Activated CD4-positive, alpha-beta T cell treated with anti-CD3 and anti-CD28 coated beads, Interleukin-2, amount 50 U/mL, for 24 hours (primary cell): ENCODE measurements at regions not wholly inside any gene's neighbourhood (a gene's known extent, or its start where the extent isn't known, plus 50 kb on each side); places are given as distances from the start of the nearest gene placed in this dataset.

Experiments
- DNase-seq, 2 donors: peaks; one replicate each; pipeline ENCODE4 v3.0.0-alpha.2; 2020; ENCODE audit warnings: low read depth in 1 of 2, low spot score in 1 of 2

DNA sequence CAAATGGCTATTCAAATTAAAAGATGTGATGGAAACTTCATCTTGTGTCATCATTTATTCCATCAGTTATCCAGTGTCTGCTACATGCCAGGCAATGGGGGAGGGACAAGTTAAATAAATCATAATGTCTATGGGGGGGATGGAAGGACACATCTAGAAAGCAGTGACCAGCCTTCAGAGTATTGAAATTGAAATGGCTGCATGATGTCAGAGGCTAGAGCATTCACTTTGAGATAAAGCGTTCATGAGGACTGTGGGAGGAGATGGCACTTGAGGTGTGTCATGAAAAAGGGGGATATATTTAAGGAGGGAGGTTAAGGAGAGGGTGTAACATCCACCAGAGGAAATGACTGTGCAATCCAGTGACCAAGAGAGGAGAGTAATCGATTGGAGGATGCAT is 50.6 kb downstream of the SLIT2 start:
- no peak for DNase-seq

DNA sequence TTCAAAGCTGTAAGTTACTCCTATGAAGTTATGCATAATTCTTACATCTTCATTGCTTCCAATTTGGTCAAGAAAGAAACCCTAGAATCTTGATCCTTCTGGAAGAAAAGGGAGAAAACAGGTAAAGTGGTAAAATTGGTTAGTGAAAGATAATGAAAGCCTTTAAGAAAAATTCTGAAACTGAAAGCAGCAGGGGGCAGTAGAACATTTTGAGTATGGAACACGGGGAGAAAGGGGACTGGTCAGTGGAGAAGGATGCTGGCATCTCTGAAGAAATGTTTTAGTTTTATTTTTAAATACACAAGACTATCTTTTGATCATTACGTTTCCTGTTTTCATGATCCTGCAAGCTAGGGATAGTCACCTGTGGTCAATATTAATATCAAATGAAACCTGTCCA is 54.3 kb downstream of the SLIT2 start:
- no peak for DNase-seq

DNA sequence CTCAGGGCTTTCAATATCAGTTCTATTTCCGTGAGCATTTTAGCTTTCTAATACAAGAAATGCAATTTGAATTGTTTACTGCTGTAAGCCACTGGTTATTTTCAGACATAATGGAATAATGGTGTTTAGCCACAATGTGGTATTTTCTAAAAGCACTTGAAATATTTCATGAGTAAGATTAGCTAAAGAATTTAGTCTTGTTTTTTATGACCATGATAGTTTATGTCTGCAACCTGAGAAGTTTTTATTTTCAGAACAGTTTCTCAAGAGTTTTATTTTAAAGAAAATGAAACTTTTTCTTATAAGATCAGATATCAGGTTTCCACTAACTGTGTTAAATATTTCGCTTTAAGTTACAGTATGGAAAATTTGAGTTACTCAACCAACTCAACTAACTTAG is 60.2 kb downstream of the SLIT2 start:
- no peak for DNase-seq

DNA sequence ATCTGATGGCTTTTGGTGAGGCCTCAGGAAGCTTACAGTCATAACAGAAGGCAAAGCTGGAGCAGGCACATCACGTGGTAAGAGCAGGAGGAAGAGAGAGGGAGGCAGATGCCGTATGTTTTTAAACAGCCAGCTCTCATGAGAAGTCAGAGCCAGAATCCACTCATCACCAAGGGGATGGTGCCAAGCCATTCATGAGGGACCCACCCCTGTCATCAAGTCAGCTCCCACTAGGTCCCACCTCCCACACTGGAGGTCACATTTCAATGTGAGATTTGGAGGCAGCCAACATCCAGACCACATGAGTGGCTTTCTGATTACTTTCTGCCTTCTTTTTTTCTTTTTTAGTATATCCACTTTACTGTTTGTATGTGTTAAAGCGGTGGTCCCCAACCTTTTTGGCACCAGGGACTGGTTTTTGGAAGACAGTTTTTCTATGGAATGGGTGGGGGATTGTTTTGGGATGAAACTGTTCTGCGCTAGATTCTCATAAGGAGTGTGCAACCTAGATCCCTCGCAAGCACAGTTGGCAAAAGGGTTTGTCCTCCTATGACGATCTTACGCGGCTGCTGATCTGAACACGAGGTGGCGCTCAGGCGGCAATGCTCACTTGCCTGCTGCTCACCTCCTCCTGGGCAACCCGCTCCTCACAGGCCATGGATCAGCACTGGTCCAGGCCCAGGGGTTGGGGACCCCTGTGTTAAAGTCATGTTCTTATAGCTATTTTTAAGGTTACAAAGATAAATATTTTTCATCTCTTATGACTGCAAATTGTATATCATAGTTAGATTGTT is 61.7 kb downstream of the SLIT2 start:
- DNase-seq: no peak

DNA sequence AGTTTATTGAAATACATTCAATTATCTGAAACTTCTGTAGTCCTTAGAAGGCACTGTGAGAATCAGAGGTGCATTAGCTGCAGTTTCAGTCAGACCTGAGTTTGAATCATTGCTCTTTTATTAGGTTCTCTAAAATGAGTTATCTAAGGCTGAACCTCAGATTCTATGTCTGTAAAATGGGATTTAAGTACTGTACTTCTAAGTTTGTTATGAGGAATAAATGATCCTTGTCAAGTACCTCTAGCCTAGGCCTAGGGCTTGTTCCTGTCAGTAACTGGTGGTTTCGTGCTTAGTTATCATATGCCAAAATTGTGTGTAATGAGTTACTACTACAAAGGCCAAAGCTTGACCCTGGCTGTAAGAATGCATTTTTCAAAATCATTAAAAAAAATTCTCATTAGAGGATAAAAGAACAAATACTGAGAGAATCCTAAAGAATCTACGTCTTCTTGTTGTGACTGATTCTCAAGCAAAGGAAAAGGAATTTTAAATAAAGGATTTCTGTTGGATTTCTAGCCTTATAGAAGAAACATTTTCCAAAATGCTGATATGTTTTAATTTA is 65.8 kb downstream of the SLIT2 start:
- no peak for DNase-seq

DNA sequence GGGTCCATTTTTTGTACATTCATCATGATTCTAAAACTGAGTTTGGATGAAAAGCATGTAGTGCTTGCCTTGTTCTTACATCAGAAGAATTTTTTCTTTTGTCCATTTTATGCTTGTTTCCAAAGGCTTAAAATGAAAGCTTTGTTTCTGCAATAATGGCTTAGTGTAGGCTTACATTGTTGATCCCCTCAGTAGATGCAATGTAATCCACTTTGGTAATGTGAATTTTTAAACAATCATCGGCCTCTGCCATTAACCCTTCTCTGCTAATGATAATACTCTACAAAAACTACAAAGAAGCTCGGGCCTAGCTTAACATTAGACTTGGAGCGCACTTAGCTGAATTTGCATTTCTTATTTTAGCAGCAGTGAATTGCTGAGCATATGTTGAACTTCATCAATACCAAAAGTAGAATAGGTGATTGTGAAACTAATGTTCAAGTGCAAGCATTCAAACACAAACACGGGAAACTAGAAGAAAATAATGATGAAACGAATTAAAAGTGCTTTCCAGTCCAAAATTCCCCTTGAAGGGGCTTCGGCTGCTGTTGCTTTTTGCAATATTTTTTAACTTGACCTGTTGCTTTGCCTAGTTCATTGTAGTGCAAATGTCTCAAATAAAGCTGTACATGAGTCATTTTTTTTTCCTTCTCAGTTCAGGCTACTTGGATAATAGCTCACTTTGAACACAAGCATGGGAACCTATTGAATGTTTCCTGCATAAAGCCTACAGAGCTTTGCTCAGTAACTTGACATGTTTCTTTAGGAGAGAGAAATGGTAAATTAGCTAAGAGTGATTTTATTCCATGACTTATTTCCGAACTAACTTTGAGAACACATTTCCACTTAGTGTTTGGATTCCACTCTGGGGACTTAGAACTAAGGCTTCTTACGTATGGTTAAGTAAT is 66.5 kb downstream of the SLIT2 start:
- no peak for DNase-seq

DNA sequence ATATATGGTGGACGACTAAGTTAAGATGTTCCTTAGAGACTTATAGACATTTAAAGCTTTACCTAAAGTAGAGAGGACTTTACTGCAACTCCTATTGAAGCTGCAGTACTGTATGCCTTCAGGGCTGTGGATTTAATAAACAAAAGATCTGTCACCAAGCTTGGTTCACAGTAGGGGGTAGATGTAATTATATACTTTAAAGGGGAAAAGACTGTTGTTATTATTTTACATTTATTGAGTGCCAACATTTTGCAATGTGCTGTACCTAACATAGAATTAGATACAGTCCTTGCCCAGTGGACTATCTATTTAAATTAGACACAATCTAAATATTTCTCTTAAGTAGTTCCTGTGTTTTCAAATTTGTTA is 67.2 kb downstream of the SLIT2 start:
- DNase-seq: no peak

DNA sequence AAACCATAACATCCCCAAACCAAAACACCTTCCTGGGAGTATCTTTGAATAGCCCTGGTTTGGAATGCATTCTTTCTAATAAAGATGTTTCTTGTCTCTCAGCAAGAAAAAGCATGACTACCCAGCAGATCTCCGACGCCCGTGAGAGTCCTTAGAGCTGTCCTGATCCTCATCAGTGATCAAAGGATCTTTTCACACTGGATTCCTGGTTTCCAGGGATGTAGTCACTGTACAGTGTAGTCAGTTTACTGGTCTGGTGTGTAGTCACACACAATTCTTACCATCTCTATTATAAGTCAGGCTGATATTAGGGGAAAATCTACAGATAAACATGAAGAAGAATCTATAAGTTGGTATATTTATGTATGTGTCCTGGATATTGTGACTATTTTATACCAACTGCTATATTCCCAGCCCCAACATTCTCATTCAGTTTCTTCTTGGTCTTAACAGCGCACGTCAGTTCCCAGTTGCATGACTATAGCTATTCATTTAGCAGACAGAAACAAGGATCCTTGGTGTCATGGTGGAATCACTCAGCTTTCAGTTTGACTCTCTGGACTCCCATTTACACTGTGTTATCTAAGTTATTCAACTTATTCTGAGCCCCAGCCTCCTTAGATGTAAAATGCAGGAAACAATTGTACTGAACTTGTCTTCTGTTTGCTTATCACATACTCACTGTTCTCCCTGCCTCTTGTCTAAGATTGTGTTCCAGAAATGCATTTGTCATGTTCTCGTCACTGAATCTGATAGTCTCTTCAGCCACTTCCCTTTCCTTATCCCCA is 68.3 kb downstream of the SLIT2 start:
- DNase-seq: no peak

DNA sequence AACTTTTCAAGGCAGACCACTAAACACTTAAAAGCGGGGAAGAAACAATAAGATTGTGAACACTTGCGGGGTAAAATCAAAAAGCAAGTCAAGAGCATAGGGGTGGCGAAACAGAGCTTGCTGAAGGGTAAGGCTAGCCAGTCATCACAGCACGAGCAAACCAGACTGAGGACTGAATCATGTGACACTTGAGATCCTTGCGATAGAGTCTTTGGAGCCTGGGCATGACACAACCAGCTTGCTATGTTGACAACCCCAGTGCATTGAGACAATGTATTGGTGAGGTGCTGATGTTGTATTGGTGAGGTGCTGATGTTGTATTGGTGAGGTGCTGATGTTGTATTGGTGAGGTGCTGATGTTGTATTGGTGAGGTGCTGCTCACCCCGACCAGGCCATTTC is 72.3 kb downstream of the SLIT2 start:
- no peak for DNase-seq

DNA sequence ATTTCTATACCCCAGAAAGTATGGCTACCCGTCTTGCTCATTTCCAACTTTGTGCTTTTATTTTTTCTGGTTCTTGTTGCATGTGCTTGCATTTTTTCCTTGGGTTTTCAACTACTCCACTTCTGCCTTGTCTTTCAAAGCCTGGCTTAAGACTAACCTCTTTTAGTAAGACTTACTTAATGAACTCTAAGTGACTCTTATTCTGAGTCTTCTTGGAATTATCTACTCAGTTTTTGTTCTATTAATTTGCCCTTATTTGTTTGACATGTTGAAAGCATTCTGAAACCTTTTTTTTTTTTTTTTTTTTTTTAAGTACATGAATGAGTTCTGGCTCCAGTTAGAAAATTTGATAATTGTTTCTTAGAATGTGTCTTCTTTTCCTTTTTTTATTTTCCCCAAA is 74.8 kb downstream of the SLIT2 start:
- no peak for DNase-seq

DNA sequence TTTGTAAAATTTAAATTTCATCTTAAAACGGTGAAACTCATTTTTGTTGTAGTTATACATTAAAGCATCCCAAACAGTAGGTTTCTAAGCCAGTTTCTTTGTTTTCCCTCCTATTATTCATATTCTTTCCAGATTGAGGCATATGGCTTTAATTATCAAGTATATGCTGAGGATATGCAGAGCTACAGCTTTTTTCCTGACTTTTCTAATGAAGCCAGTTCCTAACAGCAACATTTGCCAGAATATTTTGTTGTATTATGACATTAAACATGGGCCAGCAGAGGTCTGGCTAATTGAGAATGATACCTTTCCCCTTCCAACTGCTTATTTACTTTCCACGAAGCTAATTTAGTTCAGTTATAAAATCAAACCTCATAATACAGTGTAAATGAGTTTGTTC is 75.3 kb downstream of the SLIT2 start:
- DNase-seq: no peak

DNA sequence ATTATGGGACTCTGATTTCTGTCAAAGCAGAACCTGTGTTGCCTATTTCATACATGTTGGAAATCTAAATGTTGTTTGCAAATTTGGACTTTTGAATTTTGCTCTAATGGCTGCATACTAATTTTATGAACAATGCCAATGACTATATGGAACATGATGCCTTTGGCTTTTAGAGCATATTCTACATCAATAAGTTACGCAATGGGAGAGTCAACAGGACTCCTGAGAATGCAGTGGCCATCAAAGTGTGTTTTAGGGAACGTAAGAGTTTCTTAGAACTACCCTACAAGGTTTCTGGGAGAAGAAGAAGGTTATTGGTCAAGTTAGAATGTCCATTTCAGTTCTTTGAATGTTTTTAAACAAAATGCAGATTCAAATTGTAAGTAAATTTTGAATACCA is 76.1 kb downstream of the SLIT2 start:
- no peak for DNase-seq

DNA sequence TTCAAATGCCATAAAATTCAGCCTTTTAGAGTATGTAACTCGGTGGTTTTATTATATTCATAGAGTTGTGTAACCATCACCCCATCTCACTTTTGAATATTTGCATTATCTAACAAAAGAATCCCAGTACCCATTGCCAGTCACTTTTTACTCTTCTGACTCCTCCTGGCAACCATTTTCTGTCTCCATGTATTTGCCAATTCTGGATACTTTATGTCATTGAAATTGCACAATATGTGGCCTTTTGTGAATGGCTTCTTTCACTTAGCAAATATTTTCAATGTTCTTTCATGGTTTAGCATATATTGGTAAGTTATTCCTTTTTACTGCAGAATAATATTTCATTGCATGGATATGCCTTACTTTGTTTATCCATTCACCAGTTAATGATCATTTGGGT is 79.9 kb downstream of the SLIT2 start:
- no peak for DNase-seq

DNA sequence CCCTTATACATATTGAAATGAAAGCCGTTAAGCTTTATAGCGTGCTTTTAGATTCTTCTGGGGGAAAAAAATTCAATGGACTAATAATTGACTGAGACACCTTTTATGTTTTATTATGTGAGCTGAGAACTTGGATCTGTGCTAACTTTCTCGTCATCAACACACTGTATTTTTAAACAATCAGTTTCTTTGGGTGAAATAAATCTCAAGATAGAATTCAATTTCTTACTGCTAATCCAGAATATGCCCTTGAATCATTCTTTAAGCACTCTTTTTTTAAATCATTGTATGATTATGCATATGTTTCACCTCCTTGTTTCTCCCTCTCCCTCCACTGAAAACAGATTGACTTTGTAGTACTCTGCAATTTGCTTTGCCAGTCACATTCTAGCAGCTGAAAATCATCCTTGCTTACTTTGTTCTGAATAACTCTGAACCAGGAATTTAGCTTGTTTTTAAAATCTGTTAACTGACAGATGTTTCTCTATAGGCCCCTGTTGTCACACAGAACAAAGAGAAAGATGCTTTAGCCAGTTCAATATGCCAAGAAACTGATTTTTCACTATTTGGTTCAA is 81.5 kb downstream of the SLIT2 start:
- no peak for DNase-seq

DNA sequence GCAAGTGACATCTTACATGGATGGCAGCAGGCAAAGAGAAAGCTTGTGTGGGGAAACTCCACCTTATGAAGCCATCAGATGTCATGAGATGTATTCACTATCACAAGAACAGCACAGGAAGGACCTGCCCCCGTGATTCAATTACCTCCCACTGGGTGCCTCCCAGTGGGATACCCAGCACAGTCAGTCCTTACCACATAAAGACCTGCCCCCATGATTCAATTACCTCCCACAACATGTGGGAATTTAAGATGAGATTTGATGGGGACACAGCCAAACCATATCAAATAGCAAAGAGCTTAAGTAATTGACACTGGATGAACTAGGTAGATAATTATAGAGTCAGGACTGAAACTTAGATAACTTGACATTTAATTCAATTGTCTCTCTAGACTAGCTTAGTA is 85.6 kb downstream of the SLIT2 start:
- DNase-seq: no peak

DNA sequence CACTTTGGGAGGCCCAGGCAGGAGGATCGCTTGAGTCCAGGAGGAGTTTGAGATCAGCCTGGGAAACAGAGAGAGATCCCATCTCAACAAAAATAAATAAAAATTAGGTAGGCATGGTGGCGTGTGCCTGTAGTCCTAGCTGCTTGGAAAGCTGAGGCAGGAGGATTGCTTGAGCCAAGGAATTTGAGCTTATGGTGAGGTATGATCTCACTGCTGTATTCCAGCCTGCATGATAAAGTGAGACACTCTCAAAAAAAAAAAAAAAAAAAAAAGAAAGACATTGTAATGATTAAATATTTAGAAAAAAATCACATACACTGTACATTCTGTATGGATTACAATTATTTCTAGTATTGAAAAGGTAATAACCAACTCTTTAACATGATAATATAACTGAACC is 87.1 kb downstream of the SLIT2 start:
- DNase-seq: no peak

DNA sequence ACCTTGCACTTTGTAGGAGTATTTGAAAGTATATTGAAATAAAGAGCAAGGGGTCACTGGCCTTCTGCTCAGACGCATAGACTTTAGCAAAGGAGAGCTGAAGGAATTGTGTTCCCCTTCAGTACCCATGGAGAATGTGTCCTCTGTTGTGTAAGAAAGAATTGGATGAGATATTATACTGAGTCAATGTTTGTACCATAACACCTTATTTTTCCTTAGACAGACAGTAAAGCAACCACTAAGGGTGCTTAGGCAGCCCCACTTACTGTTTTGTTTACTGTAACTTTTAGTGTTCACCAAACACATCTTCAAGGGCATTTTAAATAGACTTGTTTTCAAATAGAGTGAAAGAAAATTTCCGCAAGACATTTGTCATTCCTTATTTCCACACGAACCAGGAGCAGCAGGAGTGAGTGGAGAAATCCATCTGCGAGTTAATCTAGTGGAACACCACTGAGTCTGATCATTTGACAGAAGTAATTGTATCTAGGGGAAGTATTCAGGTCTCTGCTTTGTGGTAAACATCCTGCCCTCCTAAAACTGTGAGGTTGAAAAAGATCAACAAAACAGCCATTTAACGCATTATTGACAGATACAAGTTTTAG is 89.5 kb downstream of the SLIT2 start:
- no peak for DNase-seq

DNA sequence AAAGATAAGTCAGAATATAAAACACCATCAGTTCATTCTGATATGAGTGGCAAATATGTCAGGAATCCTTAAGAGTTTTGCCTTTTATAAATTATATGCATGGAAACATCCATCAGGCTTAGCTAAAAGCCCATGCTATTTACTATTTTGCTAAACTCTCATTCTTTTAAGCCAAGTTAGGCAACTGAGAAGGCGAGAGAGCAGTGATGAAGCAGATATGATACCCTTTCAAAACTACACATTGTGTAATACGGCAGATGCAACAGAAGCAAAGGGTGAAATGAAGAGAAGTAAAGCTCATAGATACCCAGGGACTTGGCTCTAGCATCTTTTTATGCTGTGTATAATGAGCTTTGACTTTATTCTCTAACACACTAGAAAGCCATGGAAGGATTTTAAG is 95.8 kb downstream of the SLIT2 start:
- no peak for DNase-seq

DNA sequence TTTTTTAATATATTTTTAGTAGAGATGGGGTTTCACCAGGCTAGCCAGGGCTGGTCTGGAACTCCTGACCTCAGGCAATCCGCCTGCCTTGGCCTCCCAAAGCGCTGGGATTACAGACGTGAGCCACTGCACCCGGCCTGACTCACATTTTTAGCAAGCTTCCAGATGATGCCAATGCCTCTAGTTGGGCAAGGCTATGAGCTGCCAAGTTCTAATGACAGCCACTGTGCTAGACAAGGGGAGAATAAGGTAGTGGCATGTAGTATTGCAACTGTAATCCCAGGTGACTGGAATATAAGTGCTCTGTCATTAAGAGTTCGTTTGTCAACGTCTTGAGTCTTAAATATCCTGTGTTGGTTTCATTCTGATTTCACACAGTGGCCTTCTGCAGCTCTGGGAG is 96.7 kb downstream of the SLIT2 start:
- DNase-seq: no peak

DNA sequence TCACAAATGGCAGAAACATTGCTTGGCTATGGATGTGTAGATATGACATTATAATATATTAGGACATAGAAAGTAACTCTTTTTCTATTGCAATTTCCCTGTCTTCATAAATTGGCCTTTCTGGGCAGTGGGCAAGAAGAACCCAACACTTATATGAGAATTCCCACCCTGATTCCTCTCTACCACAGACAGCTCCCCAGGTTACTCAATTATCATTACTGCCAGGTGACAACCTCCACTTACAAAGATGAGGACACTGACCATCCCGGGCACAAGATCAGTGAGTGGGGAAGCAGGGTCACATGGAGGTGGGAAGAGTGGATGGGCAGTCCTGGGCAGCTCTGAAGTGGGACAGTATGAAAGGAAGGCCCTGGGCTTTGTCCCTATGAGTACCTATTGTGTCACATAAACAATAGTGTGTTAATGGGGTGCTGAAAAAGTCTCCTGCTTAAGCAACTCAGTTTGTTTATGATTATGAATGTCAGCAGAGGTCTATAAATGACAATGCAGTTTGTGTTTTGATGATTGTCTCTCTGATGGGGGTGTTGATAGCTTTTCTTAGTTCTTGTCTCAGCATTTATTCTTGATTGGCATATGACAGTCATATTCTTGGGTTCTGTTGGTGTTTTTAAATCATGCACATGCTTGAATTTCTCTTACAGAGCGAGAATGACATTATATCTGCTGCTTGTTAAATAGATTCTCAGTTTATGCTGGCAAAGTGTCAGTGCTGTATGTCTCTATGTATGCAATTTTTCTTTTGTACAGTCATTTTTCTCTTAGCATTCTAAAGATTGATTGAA is 99.9 kb downstream of the SLIT2 start:
- no peak for DNase-seq
